ENCODE measurements at regions not wholly inside any gene's neighbourhood (a gene's known extent, or its start where the extent isn't known, plus 50 kb on each side); places are given as distances from the start of the nearest gene placed in this dataset.
"Not testable (repeated sequence)": the region's sequence is repeated elsewhere in the genome, so short reads cannot be mapped to it uniquely, and the experiment has no call there.

- DNase-seq (ENCODE audit: low read depth in 4 of 4, low spot score in 3 of 4): no peak
Measured at GRCh38 chrX:25503826-25504225, 488.1 kb upstream of the ARX start.

DNA sequence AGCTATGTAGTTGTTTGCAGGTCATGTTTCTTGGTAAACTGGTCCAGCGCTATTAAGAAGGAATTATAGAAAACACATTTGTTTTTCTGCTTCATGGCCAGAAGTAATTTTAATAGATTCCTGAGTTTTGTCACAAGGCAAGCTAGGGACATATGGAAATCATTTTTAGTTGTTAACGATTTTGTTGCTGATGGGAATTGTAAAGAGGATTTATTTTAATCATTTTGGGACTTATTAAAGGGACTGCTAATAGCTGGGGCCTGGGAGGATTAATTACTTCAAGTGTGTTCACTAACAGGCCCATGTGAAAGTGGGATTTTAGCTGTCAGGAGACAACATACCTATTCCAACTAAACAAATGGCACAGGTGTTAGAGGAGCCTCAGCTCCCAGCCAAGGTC lies 492.0 kb upstream of the ARX start:
- DNase-seq (ENCODE audit: low read depth in 4 of 4, low spot score in 3 of 4): no peak

DNA sequence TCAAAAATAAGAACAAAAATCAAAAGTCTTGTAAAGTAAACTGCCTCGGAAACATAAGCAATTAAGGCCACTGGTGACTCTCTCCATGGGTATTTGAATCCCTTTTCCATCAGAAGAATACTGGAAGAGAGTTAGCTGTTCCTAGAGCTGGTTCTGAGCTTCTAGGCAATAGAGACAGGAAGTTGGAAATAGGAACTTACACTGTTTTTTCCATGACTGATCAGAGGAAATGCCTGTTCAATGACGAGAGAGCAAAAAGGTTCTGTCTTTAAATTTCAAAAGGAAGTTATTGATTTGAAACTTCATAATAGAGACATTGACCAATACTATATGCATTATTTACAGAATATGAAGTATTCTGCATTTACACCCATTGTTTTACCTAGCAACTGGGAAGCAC lies 503.5 kb upstream of the ARX start:
- no peak for DNase-seq (ENCODE audit: low read depth in 4 of 4, low spot score in 3 of 4)

GRCh38 chrX:25522443-25523010 lies 506.8 kb upstream of the ARX start:
- DNase-seq (ENCODE audit: low read depth in 4 of 4, low spot score in 3 of 4): not testable (repeated sequence)

GRCh38 chrX:25523574-25524540 lies 508.1 kb upstream of the ARX start:
- peak in 3 of 4 donors; percentile 11 to 23 (median 18) for DNase-seq (ENCODE audit: low read depth in 4 of 4, low spot score in 3 of 4)

DNA sequence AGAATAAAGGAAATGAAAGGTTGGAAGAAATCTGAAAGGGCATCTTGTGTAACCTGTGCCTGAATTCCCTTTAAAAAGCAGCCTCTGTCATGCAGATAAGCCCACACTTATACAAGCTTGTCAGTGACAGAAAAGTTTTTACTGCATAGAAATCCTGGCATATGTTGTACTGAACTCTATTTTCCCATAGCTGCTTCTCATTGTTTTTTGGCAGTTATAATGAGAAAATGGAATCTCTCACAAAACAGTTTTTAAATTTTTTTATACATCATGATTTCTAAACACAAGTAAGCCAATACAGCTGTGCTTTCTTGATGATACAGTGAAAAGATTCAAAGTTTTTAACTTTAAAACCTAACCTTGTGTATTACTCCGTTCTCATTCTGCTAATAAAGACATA lies 511.4 kb upstream of the ARX start:
- no peak for DNase-seq (ENCODE audit: low read depth in 4 of 4, low spot score in 3 of 4)

DNA sequence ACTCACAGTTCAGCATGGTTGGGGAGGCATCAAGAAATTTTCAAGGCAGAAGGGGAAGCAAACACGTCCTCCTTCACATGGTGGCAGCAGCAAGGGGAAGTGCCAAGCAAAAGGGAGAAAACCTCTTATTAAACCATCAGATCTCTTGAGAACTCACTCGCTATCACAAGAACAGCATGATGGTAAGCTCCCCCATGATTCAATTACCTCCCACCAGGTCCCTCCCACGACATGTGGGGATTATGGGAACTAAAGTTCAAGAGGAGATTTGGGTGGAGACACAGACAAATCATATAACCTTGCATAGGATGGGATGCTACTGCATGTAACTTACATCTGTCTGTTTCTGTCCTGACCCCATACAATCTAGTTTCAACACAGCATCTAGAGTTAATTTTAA lies 511.8 kb upstream of the ARX start:
- DNase-seq (ENCODE audit: low read depth in 4 of 4, low spot score in 3 of 4): no peak

GRCh38 chrX:25531096-25531495 lies 515.3 kb upstream of the ARX start:
- DNase-seq (ENCODE audit: low read depth in 4 of 4, low spot score in 3 of 4): no peak

DNA sequence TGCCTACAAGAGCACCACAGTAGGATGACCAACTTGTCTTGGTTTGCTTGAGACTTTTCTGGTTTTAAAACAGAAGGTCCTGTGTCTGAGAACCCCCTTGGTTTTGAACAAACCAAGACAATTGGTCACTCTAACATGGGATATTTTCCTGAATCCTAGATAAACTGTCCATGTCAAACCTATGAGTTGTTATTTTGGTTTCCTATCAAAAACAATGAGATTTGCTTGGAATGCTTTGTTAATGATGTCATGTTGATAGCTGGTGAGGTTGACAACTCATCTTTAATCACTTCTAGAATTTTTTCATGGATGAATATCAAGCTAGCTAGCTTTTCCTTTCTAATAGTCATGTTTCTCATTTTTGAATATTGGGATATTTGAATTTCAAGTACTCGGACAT lies 518.3 kb upstream of the ARX start:
- DNase-seq (ENCODE audit: low read depth in 4 of 4, low spot score in 3 of 4): no peak

DNA sequence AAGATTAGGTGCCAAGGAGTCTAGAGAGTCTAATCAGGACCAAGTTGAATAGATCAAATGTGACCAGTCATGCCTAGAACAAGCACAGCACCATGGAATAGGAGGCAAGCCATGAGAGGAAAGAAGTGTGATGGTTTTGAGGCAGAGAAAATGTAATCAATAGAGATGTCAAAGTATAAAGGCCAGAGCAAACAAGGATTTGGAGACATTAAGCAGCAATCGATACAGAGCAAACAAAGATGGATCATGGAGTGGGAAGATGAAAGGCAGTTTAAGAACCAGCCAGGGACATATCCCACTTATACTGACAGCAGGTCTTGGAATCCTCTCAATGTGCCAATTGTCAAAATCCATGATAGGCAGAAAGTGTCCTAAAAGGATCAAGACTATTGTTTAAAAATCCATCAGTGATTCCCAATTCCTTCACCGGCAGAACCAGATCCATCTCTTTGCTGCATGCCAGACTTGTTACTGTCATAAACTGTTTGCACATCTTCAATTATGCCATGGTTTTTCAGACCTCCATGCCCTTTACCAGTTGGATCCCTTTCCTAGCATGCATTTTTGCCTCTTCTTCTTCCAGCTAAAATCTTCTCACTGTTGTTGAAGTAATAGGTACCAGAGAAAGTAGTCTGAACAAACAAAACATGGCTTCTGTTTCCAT lies 520.7 kb upstream of the ARX start:
- no peak for DNase-seq (ENCODE audit: low read depth in 4 of 4, low spot score in 3 of 4)

DNA sequence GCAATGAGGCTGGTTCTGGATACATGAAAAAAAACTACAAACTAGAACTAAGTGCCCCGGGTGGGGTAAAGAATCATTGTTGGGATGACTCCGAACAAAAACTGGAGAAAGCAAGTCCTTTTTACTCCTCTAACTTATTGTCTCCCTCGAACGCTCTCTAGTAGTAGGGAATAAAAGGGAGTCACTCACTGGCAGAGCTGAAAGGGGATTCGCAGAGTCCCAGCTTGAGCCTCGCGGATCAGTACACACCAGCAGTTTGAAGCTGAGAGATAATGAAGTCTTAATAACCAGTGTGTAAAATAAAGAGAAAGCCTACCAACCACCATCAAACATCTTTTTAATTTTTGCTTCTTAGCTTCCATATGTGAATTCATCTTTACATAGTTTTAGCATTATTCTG lies 521.9 kb upstream of the ARX start:
- no peak for DNase-seq (ENCODE audit: low read depth in 4 of 4, low spot score in 3 of 4)

GRCh38 chrX:25544641-25545040 lies 528.9 kb upstream of the ARX start:
- DNase-seq (ENCODE audit: low read depth in 4 of 4, low spot score in 3 of 4): no peak

GRCh38 chrX:25548811-25549210 lies 533.0 kb upstream of the ARX start:
- DNase-seq (ENCODE audit: low read depth in 4 of 4, low spot score in 3 of 4): no peak

- no peak for DNase-seq (ENCODE audit: low read depth in 4 of 4, low spot score in 3 of 4)
Measured at GRCh38 chrX:25555521-25555920, 539.8 kb upstream of the ARX start.

GRCh38 chrX:25558137-25558536 lies 542.4 kb upstream of the ARX start:
- DNase-seq (ENCODE audit: low read depth in 4 of 4, low spot score in 3 of 4): no peak

DNA sequence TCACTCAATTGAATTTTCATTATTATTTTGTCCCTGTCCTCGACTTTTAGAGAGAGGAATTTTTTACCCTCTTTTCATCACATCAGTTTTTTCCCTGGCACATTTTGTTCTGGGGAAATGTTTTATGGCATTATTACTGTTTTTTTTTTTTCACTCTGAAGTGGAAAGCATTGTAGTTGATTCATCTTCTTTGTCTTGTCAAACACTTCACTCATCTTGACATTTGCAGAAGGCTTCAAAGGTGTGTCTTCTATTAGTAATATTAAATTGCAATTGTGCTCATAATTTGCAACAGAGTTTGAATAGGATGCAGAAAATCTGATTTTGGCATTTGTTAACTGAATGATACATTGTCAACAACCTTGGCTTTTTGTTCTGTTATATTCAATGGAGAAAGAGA lies 545.4 kb upstream of the ARX start:
- no peak for DNase-seq (ENCODE audit: low read depth in 4 of 4, low spot score in 3 of 4)

GRCh38 chrX:25573631-25574030 lies 557.9 kb upstream of the ARX start:
- no peak for DNase-seq (ENCODE audit: low read depth in 4 of 4, low spot score in 3 of 4)

DNA sequence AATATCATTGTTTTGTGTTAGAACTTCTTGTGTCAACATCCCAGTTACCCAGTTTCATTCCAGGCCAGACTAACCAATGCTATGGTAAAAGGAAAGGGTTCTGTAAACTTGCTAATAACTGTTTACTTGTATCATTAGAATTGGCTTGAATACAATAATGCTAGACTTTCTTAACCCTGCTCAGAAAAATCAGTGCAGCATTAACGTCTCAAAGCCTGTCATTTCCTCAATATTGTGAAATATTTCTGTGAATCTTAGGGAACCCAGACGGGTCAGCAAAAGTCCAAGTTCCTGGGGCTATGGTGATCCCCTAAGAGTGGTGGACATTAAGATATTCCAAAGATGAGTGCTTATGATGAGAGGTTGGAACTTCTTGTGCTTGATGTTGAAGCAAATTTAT lies 541.2 kb upstream of the MAGEB18 start:
- no peak for DNase-seq (ENCODE audit: low read depth in 4 of 4, low spot score in 3 of 4)

- no peak for DNase-seq (ENCODE audit: low read depth in 4 of 4, low spot score in 3 of 4)
Measured at GRCh38 chrX:25597551-25597950, 540.6 kb upstream of the MAGEB18 start.

DNA sequence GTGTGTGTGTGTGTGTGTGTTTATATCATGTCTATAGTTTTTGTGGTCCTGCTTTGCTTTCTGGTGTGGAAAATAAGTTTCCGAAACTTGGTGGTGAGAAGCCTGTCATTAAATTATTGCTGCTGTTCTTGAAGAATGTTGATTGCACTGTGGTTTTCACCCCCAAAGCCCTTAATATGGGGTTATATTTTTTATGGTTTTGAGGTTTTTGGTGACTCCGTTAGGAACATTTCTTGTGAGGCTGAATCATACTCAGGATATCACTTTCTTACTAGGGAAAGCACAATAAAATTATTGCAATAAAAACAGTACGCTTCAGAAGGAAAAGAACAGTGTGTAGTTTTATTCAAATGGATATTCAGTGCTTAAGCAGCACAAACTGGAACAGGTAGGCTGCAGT lies 539.1 kb upstream of the MAGEB18 start:
- no peak for DNase-seq (ENCODE audit: low read depth in 4 of 4, low spot score in 3 of 4)

DNA sequence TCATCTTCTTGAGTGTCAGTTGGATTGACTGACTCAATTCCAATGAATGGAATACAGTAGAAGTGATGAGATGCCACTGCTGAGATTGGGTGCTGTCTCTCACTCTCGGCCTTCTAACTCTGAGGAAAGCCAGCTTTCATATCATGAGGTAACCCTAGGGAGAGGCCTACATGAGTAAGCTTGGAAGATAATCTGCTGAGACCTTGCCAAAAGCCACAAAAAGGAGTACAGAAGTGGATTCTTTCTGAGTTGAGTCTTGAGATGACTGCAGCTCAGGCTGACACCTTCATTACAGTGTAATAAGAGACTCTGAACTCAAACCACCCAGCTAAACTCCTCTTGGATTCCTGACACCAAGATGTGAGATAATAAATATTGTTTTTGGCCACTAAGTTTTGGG lies 537.4 kb upstream of the MAGEB18 start:
- no peak for DNase-seq (ENCODE audit: low read depth in 4 of 4, low spot score in 3 of 4)

DNA sequence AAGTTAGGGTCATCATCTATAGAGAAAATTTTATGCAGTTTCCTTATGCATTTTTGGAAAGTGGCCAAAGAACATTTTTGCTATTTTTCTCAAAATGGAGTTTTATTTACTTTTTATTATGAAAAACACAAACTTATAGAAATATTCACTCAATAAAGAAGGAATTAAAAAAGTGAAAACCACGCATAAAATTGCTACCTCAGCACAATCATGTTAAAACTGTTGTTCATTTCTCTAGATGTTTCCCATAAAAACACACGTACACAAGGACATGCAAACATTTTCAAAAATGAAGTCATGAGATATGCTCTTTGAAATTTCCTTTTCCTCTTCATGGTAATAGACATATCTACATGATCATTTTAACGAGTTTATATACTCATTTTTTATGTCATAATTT lies 536.8 kb upstream of the MAGEB18 start:
- no peak for DNase-seq (ENCODE audit: low read depth in 4 of 4, low spot score in 3 of 4)
